ENCODE measurements at regions not wholly inside any gene's neighbourhood (a gene's known extent, or its start where the extent isn't known, plus 50 kb on each side); places are given as distances from the start of the nearest gene placed in this dataset.

DNA sequence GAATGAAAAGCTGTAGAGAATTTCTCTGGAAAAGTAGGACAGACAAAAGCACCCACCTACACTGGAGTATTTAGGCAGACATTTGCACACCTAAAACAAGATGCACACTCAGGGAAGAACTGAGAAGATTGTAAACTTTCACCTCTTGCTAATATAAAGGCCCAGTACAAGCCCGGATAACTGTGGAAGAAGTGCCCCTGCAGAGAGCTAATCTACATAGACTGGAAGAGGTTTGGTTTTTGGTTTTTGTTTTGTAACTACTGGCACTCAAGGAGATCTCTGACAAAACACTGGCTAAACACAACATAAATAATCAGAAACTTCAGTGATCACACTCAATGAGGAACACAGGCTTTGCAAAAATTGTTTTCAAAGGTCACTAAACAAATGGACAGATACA lies 782.2 kb upstream of the SLC8A1 start:
- Histone ChIP-seq H3K4me1 (ENCODE audit: control insufficient read depth in 2 of 2, insufficient read depth in 2 of 2, low read length in 2 of 2) (no peaks in the 10 kb centered on the region), H3K27me3 (ENCODE audit: control insufficient read depth in 2 of 2, insufficient read depth in 2 of 2, low read length in 2 of 2) (no peaks in the 10 kb centered on the region), H3K4me3 (ENCODE audit: low read length in 2 of 2) (no peak overlapping the region), H3K27ac (ENCODE audit: low read depth in 2 of 2, low read length in 2 of 2) (no peak overlapping the region), H3K36me3 (ENCODE audit: control insufficient read depth in 2 of 2, insufficient read depth in 2 of 2, low read length in 2 of 2) (no peaks in the 10 kb centered on the region), H3K9ac (ENCODE audit: low read depth in 1 of 2, low read length in 2 of 2) (no peak overlapping the region), H3K9me3 (ENCODE audit: control insufficient read depth in 2 of 2, low read length in 2 of 2) (no peaks in the 10 kb centered on the region)

DNA sequence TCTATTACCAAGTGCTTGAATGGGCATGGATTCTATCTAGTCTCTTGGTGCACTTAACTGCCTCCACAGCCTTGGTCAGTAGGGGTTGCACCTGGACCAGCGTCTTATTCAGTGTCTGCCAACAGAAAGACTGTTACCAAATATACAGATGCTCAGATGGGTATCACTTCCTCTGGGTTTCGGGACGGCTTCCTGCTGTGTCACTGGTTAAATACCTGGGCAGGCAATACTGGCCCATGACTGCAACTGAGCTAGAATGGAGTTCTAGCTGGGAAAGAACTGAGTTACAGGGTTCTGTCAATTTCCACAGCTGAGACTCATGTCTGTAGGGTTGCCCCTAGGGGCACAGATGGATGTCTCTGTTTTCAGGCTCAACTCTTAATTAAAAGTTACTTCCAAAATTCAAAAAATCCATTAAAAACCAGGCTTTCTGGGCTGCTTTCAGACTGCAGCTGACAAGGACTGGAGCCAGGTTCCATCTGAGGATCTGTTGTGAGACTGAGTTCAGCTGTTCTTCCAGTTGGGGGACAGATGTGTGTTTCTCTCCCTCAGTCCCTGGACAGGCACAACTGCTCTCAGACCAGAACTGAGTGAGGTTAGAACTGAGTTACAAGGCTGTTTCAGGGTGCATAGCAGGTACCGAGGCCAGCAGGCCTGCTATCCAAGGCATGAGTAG lies 789.6 kb upstream of the SLC8A1 start:
- Histone ChIP-seq H3K36me3 (ENCODE audit: control insufficient read depth in 2 of 2, insufficient read depth in 2 of 2, low read length in 2 of 2) (no peaks in the 10 kb centered on the region), H3K4me3 (ENCODE audit: low read length in 2 of 2) (no peak overlapping the region), H3K9me3 (ENCODE audit: control insufficient read depth in 2 of 2, low read length in 2 of 2) (peaks cover 0 to 2% of the 10 kb centered on the region in 2 donors), H3K27me3 (ENCODE audit: control insufficient read depth in 2 of 2, insufficient read depth in 2 of 2, low read length in 2 of 2) (no peaks in the 10 kb centered on the region), H3K9ac (ENCODE audit: low read depth in 1 of 2, low read length in 2 of 2) (no peak overlapping the region), H3K4me1 (ENCODE audit: control insufficient read depth in 2 of 2, insufficient read depth in 2 of 2, low read length in 2 of 2) (no peaks in the 10 kb centered on the region), H3K27ac (ENCODE audit: low read depth in 2 of 2, low read length in 2 of 2) (no peak overlapping the region)

DNA sequence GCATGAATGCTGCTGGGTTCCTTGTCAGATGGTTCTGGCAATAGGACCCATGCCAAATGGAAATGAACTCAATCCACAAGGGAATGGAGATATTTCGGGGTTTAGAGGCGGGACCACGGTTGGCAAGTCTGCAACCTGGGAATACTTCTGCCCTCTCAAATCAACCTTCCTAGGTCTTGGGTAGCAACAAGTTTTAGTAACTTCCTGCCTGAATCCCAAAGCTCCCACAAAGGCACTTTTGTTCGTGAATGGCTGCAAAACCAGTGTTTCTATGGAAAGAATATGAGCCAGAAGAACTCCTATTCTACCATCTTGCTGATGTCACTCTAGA lies 790.1 kb upstream of the SLC8A1 start:
- H3K4me3 ChIP-seq (ENCODE audit: low read length in 2 of 2), result no peak overlapping the region
- no peak overlapping the region for H3K27ac ChIP-seq (ENCODE audit: low read depth in 2 of 2, low read length in 2 of 2)

DNA sequence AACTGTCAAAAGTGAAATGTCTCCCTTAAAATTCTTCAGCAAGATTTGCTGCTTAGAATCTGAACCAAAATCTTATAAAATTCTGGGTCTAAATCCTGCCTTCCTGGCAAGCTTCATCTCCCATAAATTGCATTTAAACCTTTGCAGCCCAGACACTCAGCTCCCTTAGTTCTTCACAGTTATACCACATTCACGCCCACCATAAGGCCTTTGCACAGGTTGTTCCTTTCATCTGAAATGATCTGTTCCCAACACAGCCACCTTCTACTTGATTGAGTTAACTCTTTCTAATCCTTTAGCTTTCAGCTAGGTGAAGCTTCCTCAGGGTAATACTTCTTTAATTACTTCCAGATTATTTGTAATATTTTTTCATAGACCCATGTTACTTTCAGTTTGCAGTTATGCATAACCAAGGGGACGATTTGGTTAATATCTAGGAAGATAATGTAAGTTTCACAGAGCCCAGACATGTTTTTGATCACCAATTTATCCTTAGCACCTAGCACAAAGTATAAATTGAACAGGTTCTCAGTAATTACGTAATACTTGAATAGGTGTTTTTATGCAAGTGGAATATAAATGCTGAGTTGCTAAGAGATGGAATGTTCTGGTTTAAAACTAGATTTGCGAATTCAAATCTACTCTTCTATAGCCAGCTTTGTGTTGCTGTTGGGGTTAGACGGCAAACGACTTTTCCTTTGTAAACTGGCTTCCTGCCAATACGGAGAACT lies 779.7 kb upstream of the PKDCC start:
- Histone ChIP-seq H3K4me1 (ENCODE audit: control insufficient read depth in 2 of 2, insufficient read depth in 2 of 2, low read length in 2 of 2) (no peaks in the 10 kb centered on the region), H3K9me3 (ENCODE audit: control insufficient read depth in 2 of 2, low read length in 2 of 2) (no peaks in the 10 kb centered on the region), H3K27me3 (ENCODE audit: control insufficient read depth in 2 of 2, insufficient read depth in 2 of 2, low read length in 2 of 2) (no peaks in the 10 kb centered on the region), H3K27ac (ENCODE audit: low read depth in 2 of 2, low read length in 2 of 2) (no peak overlapping the region), H3K9ac (ENCODE audit: low read depth in 1 of 2, low read length in 2 of 2) (no peak overlapping the region), H3K36me3 (ENCODE audit: control insufficient read depth in 2 of 2, insufficient read depth in 2 of 2, low read length in 2 of 2) (no peaks in the 10 kb centered on the region), H3K4me3 (ENCODE audit: low read length in 2 of 2) (no peak overlapping the region)

More for the DNA sequence above, 790.1 kb upstream of the SLC8A1 start:
- Histone ChIP-seq H3K4me1 (ENCODE audit: control insufficient read depth in 2 of 2, insufficient read depth in 2 of 2, low read length in 2 of 2) (no peaks in the 10 kb centered on the region), H3K9ac (ENCODE audit: low read depth in 1 of 2, low read length in 2 of 2) (no peak overlapping the region), H3K9me3 (ENCODE audit: control insufficient read depth in 2 of 2, low read length in 2 of 2) (peaks cover 0 to 2% of the 10 kb centered on the region in 2 donors), H3K36me3 (ENCODE audit: control insufficient read depth in 2 of 2, insufficient read depth in 2 of 2, low read length in 2 of 2) (no peaks in the 10 kb centered on the region), H3K27me3 (ENCODE audit: control insufficient read depth in 2 of 2, insufficient read depth in 2 of 2, low read length in 2 of 2) (no peaks in the 10 kb centered on the region)

DNA sequence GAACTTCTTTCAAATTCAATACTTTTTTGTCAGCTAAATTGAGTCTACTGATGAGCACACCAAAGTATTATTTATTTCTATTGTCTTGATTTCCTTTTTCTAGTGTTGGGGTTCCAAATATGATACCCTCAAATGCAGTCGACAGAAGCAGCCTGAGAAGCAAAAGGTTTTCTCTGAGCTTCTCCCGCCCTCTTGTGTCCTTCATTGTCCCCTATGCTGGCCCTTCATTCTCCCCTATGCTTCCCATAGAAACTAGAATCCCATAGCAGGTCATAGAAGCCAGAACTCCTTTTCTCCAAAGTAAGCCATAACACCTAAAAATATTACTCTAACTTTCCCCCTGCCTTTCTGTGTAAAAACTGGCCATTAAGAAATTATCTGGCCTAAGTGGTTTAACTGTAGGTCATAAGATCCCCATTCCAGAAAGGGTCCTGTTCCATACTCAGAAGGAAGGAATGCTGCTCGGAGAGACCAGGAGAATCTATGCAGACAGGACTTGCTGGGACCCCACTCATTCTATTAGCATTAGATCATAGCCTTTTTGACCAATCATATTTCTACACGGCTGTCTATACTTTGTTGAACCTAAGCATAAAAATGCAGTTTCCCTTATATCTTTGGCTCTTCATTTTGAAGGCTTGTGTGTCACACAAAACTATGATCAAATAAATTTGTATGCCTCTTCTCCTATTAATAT lies 764.6 kb upstream of the PKDCC start:
- no peak overlapping the region for H3K9ac ChIP-seq (ENCODE audit: low read depth in 1 of 2, low read length in 2 of 2)
- no peaks in the 10 kb centered on the region for H3K27me3 ChIP-seq (ENCODE audit: control insufficient read depth in 2 of 2, insufficient read depth in 2 of 2, low read length in 2 of 2)
- H3K36me3 ChIP-seq (ENCODE audit: control insufficient read depth in 2 of 2, insufficient read depth in 2 of 2, low read length in 2 of 2), result no peaks in the 10 kb centered on the region
- H3K9me3 ChIP-seq (ENCODE audit: control insufficient read depth in 2 of 2, low read length in 2 of 2), result peaks cover 0 to 3% of the 10 kb centered on the region in 2 donors
- no peak overlapping the region for H3K27ac ChIP-seq (ENCODE audit: low read depth in 2 of 2, low read length in 2 of 2)
- H3K4me3 ChIP-seq (ENCODE audit: low read length in 2 of 2), result no peak overlapping the region
- H3K4me1 ChIP-seq (ENCODE audit: control insufficient read depth in 2 of 2, insufficient read depth in 2 of 2, low read length in 2 of 2), result no peaks in the 10 kb centered on the region

DNA sequence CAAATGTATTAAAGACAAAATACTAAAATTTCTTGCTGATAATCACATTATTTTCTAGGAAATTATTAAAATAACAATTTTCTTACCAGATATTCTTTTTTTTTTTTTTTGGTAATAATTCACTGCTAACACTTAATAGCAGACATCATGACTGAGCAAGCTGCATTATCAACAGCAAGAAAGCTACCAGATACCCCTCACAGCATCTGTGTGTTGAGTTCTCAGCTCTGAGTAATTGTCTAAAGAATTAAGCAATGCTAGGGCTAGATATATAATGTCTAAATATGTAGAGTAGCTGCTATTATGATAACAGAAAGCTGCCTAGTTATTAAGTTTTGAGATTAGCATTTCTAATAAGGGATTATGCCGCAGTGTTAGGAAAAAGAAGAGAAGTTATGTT lies 754.3 kb upstream of the PKDCC start:
- H3K4me1 ChIP-seq (ENCODE audit: control insufficient read depth in 2 of 2, insufficient read depth in 2 of 2, low read length in 2 of 2), result no peaks in the 10 kb centered on the region
- H3K36me3 ChIP-seq (ENCODE audit: control insufficient read depth in 2 of 2, insufficient read depth in 2 of 2, low read length in 2 of 2), result no peaks in the 10 kb centered on the region
- H3K4me3 ChIP-seq (ENCODE audit: low read length in 2 of 2), result no peak overlapping the region
- no peak overlapping the region for H3K9ac ChIP-seq (ENCODE audit: low read depth in 1 of 2, low read length in 2 of 2)
- no peak overlapping the region for H3K27ac ChIP-seq (ENCODE audit: low read depth in 2 of 2, low read length in 2 of 2)
- H3K27me3 ChIP-seq (ENCODE audit: control insufficient read depth in 2 of 2, insufficient read depth in 2 of 2, low read length in 2 of 2), result no peaks in the 10 kb centered on the region
- no peaks in the 10 kb centered on the region for H3K9me3 ChIP-seq (ENCODE audit: control insufficient read depth in 2 of 2, low read length in 2 of 2)

DNA sequence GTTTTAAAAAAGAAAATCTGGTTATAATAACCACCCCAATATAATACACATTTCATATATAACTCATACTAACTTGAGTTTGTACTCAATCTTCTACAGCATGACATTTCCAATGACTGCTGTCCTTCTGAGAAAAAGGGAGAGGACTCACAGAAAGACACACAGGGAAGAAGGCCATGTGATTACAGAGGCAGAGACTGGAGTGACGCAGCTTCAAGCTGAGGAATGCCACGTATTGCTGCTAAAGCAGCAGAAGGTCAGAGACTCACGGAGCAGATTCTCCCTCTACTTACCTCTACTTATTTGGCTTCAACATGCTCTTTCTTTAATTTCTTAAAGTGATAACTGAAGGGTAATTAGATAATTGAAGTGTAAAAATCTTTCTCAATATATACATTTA lies 753.5 kb upstream of the PKDCC start:
- no peak overlapping the region for H3K9ac ChIP-seq (ENCODE audit: low read depth in 1 of 2, low read length in 2 of 2)
- H3K27me3 ChIP-seq (ENCODE audit: control insufficient read depth in 2 of 2, insufficient read depth in 2 of 2, low read length in 2 of 2), result no peaks in the 10 kb centered on the region
- H3K27ac ChIP-seq (ENCODE audit: low read depth in 2 of 2, low read length in 2 of 2), result no peak overlapping the region
- H3K4me1 ChIP-seq (ENCODE audit: control insufficient read depth in 2 of 2, insufficient read depth in 2 of 2, low read length in 2 of 2), result no peaks in the 10 kb centered on the region
- no peak overlapping the region for H3K4me3 ChIP-seq (ENCODE audit: low read length in 2 of 2)
- H3K36me3 ChIP-seq (ENCODE audit: control insufficient read depth in 2 of 2, insufficient read depth in 2 of 2, low read length in 2 of 2), result no peaks in the 10 kb centered on the region
- H3K9me3 ChIP-seq (ENCODE audit: control insufficient read depth in 2 of 2, low read length in 2 of 2), result no peaks in the 10 kb centered on the region

DNA sequence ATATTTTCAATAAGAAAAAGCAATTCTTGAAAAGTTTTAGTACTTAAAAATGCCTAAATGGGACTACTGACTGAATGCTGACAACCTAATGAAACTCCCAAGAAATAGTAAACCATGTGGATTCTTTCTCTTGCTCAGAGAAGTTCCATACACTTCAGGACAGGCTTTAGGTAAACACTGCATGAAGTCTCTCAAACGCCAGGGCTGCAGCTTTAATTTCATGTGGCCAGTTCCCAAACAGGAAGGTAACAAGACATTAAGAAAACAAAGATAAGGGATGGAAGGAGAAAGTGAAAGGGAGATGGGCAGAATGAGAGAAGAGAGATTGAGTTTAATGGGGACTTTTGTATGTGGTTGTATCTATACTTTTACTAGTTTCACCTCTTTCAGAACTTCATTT lies 734.7 kb upstream of the PKDCC start:
- no peaks in the 10 kb centered on the region for H3K27me3 ChIP-seq (ENCODE audit: control insufficient read depth in 2 of 2, insufficient read depth in 2 of 2, low read length in 2 of 2)
- no peaks in the 10 kb centered on the region for H3K9me3 ChIP-seq (ENCODE audit: control insufficient read depth in 2 of 2, low read length in 2 of 2)
- no peak overlapping the region for H3K4me3 ChIP-seq (ENCODE audit: low read length in 2 of 2)
- no peaks in the 10 kb centered on the region for H3K36me3 ChIP-seq (ENCODE audit: control insufficient read depth in 2 of 2, insufficient read depth in 2 of 2, low read length in 2 of 2)
- H3K9ac ChIP-seq (ENCODE audit: low read depth in 1 of 2, low read length in 2 of 2), result no peak overlapping the region
- no peaks in the 10 kb centered on the region for H3K4me1 ChIP-seq (ENCODE audit: control insufficient read depth in 2 of 2, insufficient read depth in 2 of 2, low read length in 2 of 2)
- H3K27ac ChIP-seq (ENCODE audit: low read depth in 2 of 2, low read length in 2 of 2), result no peak overlapping the region

DNA sequence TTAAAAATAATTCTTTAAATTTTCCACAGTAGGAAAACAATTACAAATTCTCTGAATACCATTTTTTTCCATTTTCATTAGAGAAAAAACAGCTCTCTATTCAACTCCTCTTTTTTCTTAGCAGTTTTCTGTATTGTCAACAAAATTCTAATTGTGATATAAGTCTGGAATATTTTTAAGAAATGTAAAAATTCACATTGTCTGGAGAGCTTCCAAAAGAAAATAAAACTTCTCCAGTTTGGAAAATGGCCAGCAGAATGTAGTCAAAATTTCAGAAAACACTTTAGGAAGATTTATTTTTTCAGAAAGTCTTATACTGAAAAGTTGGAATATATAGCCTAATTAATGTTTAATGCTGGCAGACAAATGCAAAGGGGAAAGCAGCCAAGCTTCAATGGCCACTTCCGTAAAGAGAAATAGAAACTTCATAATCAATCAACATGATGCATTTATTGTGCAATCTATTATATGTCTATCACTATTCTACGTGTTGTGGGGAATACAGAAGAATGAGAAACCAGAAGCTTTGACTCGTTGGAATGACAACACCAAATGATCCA lies 733.2 kb upstream of the PKDCC start:
- Histone ChIP-seq H3K9ac (ENCODE audit: low read depth in 1 of 2, low read length in 2 of 2) (no peak overlapping the region), H3K4me3 (ENCODE audit: low read length in 2 of 2) (no peak overlapping the region), H3K27me3 (ENCODE audit: control insufficient read depth in 2 of 2, insufficient read depth in 2 of 2, low read length in 2 of 2) (no peaks in the 10 kb centered on the region), H3K36me3 (ENCODE audit: control insufficient read depth in 2 of 2, insufficient read depth in 2 of 2, low read length in 2 of 2) (no peaks in the 10 kb centered on the region), H3K4me1 (ENCODE audit: control insufficient read depth in 2 of 2, insufficient read depth in 2 of 2, low read length in 2 of 2) (no peaks in the 10 kb centered on the region), H3K9me3 (ENCODE audit: control insufficient read depth in 2 of 2, low read length in 2 of 2) (no peaks in the 10 kb centered on the region), H3K27ac (ENCODE audit: low read depth in 2 of 2, low read length in 2 of 2) (no peak overlapping the region)

DNA sequence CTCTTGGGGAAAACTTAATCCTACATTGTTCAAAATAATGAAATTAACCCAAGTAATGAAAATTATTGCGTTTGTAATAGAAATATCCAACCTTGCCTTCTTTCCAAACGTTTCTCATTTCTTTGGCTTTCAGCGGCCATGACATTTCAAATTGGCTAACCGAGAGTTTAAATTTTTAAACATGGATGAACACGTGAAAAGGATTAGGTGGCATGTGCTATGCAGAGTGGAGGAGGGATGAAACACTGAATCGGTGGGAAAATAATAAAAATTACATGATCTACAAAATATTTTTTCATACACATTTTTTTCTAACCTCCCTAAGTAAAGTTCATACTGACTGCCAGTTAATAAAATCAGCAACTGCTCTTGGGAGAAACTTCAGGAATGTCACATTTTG lies 728.4 kb upstream of the PKDCC start:
- no peak overlapping the region for H3K27ac ChIP-seq (ENCODE audit: low read depth in 2 of 2, low read length in 2 of 2)
- no peaks in the 10 kb centered on the region for H3K9me3 ChIP-seq (ENCODE audit: control insufficient read depth in 2 of 2, low read length in 2 of 2)
- H3K4me3 ChIP-seq (ENCODE audit: low read length in 2 of 2), result no peak overlapping the region
- H3K36me3 ChIP-seq (ENCODE audit: control insufficient read depth in 2 of 2, insufficient read depth in 2 of 2, low read length in 2 of 2), result no peaks in the 10 kb centered on the region
- H3K27me3 ChIP-seq (ENCODE audit: control insufficient read depth in 2 of 2, insufficient read depth in 2 of 2, low read length in 2 of 2), result no peaks in the 10 kb centered on the region
- H3K4me1 ChIP-seq (ENCODE audit: control insufficient read depth in 2 of 2, insufficient read depth in 2 of 2, low read length in 2 of 2), result no peaks in the 10 kb centered on the region
- H3K9ac ChIP-seq (ENCODE audit: low read depth in 1 of 2, low read length in 2 of 2), result no peak overlapping the region

All from mucosa of rectum (tissue), 2 donors.